OCI-LY1 (cell line): ENCODE measurements at regions not wholly inside any gene's neighbourhood (a gene's known extent, or its start where the extent isn't known, plus 50 kb on each side); places are given as distances from the start of the nearest gene placed in this dataset.

Experiments used
- H2AFZ ChIP-seq: fragments of 200-600 bp; sonication (generic), shearing (Covaris generic); 2 replicates; pipeline ENCODE4 v1.6.0; 2014; ENCODE audit warnings: antibody characterized with exemption, mild to moderate bottlenecking, low read length
- H3F3A ChIP-seq: fragments of 200-600 bp; sonication (generic), shearing (Covaris generic); 2 replicates; pipeline ENCODE4 v1.6.0; 2014; ENCODE audit warnings: mild to moderate bottlenecking, antibody characterized with exemption, low read length, moderate library complexity; ENCODE audit not compliant: insufficient read depth
- H3K27ac ChIP-seq: fragments of 200-600 bp; sonication (generic); 2 replicates; pipeline ENCODE4 v1.5.1; 2014; ENCODE audit warnings: low read length, mixed run types, mild to moderate bottlenecking, low read depth; ENCODE audit not compliant: poor library complexity, severe bottlenecking
- H3K27me3 ChIP-seq: fragments of 200-600 bp; sonication (generic); 2 replicates; pipeline ENCODE4 v1.6.0; 2014; ENCODE audit warnings: antibody characterized with exemption, mild to moderate bottlenecking, low read length, moderate library complexity; ENCODE audit not compliant: insufficient read depth
- H3K36me3 ChIP-seq: fragments of 200-600 bp; sonication (generic); 2 replicates; pipeline ENCODE4 v1.6.1; 2014; ENCODE audit warnings: mild to moderate bottlenecking, antibody characterized with exemption, low read length, moderate library complexity, mixed read lengths; ENCODE audit not compliant: insufficient read depth
- H3K4me1 ChIP-seq: fragments of 200-600 bp; sonication (generic); 2 replicates; pipeline ENCODE4 v1.5.1; 2014; ENCODE audit warnings: mild to moderate bottlenecking, low read length, moderate library complexity; ENCODE audit not compliant: insufficient read depth, severe bottlenecking
- H3K4me2 ChIP-seq: fragments of 200-600 bp; sonication (generic), shearing (Covaris generic); 2 replicates; pipeline ENCODE4 v1.6.1; 2014; ENCODE audit warnings: low read length
- H3K4me3 ChIP-seq: fragments of 200-600 bp; sonication (generic); 2 replicates; pipeline ENCODE4 v1.5.1; 2014; ENCODE audit warnings: low read length, low read depth, mild to moderate bottlenecking, mixed read lengths; ENCODE audit not compliant: poor library complexity, severe bottlenecking
- H3K79me2 ChIP-seq: fragments of 200-600 bp; shearing (Covaris generic); 2 replicates; pipeline ENCODE4 v1.6.1; 2016; ENCODE audit warnings: mixed run types, low read length, mixed read lengths; ENCODE audit not compliant: insufficient read depth
- H3K9ac ChIP-seq: fragments of 200-600 bp; sonication (generic), shearing (Covaris generic); 2 replicates; pipeline ENCODE4 v1.6.1; 2014; ENCODE audit warnings: mild to moderate bottlenecking, low read length, mixed read lengths
- H3K9me2 ChIP-seq: fragments of 200-600 bp; sonication (generic), shearing (Covaris generic); 2 replicates; pipeline ENCODE4 v1.6.1; 2014; ENCODE audit warnings: low read depth, mild to moderate bottlenecking, low read length, mixed read lengths
- H3K9me3 ChIP-seq: fragments of 200-600 bp; shearing (Covaris generic); 2 replicates; pipeline ENCODE4 v1.6.1; 2014; ENCODE audit warnings: low read length, mixed read lengths
- H4K20me1 ChIP-seq: fragments of 200-600 bp; sonication (generic), shearing (Covaris generic); 2 replicates; pipeline ENCODE4 v1.6.0; 2016; ENCODE audit warnings: mild to moderate bottlenecking, low read length; ENCODE audit not compliant: insufficient read depth
- EZH2 ChIP-seq: fragments of 200-600 bp; sonication (generic), shearing (Covaris generic); IDR thresholded peaks from 2 replicates; pipeline ENCODE4 v1.8.0; 2017; ENCODE audit warnings: borderline replicate concordance, mixed run types, mild to moderate bottlenecking, antibody characterized with exemption, low read length, moderate library complexity, mixed read lengths
- TF ChIP-seq, protein P1 (sequence below): fragments of 200-600 bp; sonication (generic), shearing (Covaris generic); IDR thresholded peaks from 2 replicates; pipeline ENCODE4 v1.5.1; 2017; ENCODE audit warnings: mild to moderate bottlenecking, antibody characterized with exemption, low read length, moderate library complexity, mixed read lengths

GRCh38 chr1:30234091-30234490, 489.3 kb downstream of the MATN1 start:
- H3K4me2 ChIP-seq, result no peak overlapping the region
- H3K9me2 ChIP-seq, result no peaks in the 10 kb centered on the region
- H3K9me3 ChIP-seq, result no peaks in the 10 kb centered on the region
- no peak overlapping the region for H3K9ac ChIP-seq
- H2AFZ ChIP-seq, result no peak overlapping the region
- H3K79me2 ChIP-seq, result no peaks in the 10 kb centered on the region
- no peak overlapping the region for H3K27ac ChIP-seq
- no peaks in the 10 kb centered on the region for H3K36me3 ChIP-seq
- no peak overlapping the region for H3K4me3 ChIP-seq
- H3F3A ChIP-seq, result no peaks in the 10 kb centered on the region
- H3K27me3 ChIP-seq, result no peaks in the 10 kb centered on the region
- TF ChIP-seq, protein P1, sequence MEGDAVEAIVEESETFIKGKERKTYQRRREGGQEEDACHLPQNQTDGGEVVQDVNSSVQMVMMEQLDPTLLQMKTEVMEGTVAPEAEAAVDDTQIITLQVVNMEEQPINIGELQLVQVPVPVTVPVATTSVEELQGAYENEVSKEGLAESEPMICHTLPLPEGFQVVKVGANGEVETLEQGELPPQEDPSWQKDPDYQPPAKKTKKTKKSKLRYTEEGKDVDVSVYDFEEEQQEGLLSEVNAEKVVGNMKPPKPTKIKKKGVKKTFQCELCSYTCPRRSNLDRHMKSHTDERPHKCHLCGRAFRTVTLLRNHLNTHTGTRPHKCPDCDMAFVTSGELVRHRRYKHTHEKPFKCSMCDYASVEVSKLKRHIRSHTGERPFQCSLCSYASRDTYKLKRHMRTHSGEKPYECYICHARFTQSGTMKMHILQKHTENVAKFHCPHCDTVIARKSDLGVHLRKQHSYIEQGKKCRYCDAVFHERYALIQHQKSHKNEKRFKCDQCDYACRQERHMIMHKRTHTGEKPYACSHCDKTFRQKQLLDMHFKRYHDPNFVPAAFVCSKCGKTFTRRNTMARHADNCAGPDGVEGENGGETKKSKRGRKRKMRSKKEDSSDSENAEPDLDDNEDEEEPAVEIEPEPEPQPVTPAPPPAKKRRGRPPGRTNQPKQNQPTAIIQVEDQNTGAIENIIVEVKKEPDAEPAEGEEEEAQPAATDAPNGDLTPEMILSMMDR, result no peak
- no peak for TF ChIP-seq EZH2
- H4K20me1 ChIP-seq, result no peaks in the 10 kb centered on the region
- no peaks in the 10 kb centered on the region for H3K4me1 ChIP-seq

GRCh38 chr1:30232288-30232899, 491.0 kb downstream of the MATN1 start:
- Histone ChIP-seq H3K4me1 (no peaks in the 10 kb centered on the region), H2AFZ (no peak overlapping the region), H3F3A (no peaks in the 10 kb centered on the region), H3K79me2 (no peaks in the 10 kb centered on the region), H3K4me2 (no peak overlapping the region), H3K9me2 (no peaks in the 10 kb centered on the region), H3K9me3 (no peaks in the 10 kb centered on the region), H3K27ac (no peak overlapping the region), H3K9ac (no peak overlapping the region), H4K20me1 (no peaks in the 10 kb centered on the region), H3K4me3 (no peak overlapping the region), H3K36me3 (no peaks in the 10 kb centered on the region), H3K27me3 (no peaks in the 10 kb centered on the region)
- TF ChIP-seq, protein P1, result peak; percentile 72
- no peak for TF ChIP-seq EZH2

- Histone ChIP-seq H3K9me3 (no peaks in the 10 kb centered on the region), H2AFZ (no peak overlapping the region), H3K4me1 (no peaks in the 10 kb centered on the region), H3F3A (no peaks in the 10 kb centered on the region), H4K20me1 (no peaks in the 10 kb centered on the region), H3K27ac (no peak overlapping the region), H3K79me2 (no peaks in the 10 kb centered on the region), H3K9me2 (no peaks in the 10 kb centered on the region), H3K4me2 (no peak overlapping the region), H3K9ac (no peak overlapping the region), H3K36me3 (no peaks in the 10 kb centered on the region), H3K27me3 (no peaks in the 10 kb centered on the region), H3K4me3 (no peak overlapping the region)
- no peak for TF ChIP-seq EZH2
- TF ChIP-seq, protein P1, result no peak
Observed at GRCh38 chr1:30229960-30230359, 493.4 kb downstream of the MATN1 start.
